Fibroblast of lung (primary cell): ENCODE measurements at regions not wholly inside any gene's neighbourhood (a gene's known extent, or its start where the extent isn't known, plus 50 kb on each side); places are given as distances from the start of the nearest gene placed in this dataset.

Source experiments
- DNase-seq, 2 donors: peaks; one replicate each; pipeline versions ENCODE4 v3.0.0 to v3.0.0-alpha.2; 2010; ENCODE audit warnings: low read depth in 2 of 2
- H2AFZ ChIP-seq: 2 replicates; pipeline ENCODE4 v1.5.1; 2012; ENCODE audit warnings: low read length, control low read depth, inconsistent platforms
- H3K27ac ChIP-seq: 2 replicates; pipeline ENCODE4 v1.5.1; 2011; ENCODE audit warnings: low read length, control low read depth; ENCODE audit not compliant: insufficient read depth
- H3K27me3 ChIP-seq: 2 replicates; pipeline ENCODE4 v1.5.1; 2011; ENCODE audit warnings: mild to moderate bottlenecking, low read length; ENCODE audit not compliant: control insufficient read depth, insufficient read depth
- H3K36me3 ChIP-seq: 2 replicates; pipeline ENCODE4 v1.5.1; 2011; ENCODE audit warnings: low read length; ENCODE audit not compliant: control insufficient read depth, insufficient read depth
- H3K4me1 ChIP-seq: 2 replicates; pipeline ENCODE4 v1.5.1; 2011; ENCODE audit warnings: low read length; ENCODE audit not compliant: control insufficient read depth, insufficient read depth; ENCODE audit errors: extremely low read depth
- H3K4me2 ChIP-seq: 2 replicates; pipeline ENCODE4 v1.5.1; 2011; ENCODE audit warnings: low read length, control low read depth; ENCODE audit not compliant: insufficient read depth; ENCODE audit errors: extremely low read depth
- H3K4me3 ChIP-seq, 4 experiments: fragments of 200-600 bp in 1 of 4; sonication (generic) in 1 of 4; replicated peaks in 1 of 4; 2 replicates each; pipeline ENCODE4 v1.5.1; 2011 to 2016; ENCODE audit warnings: low read length in 4 of 4, low read depth in 3 of 4, mild to moderate bottlenecking in 3 of 4, control low read depth in 2 of 4, inconsistent platforms in 1 of 4, mixed read lengths in 1 of 4; ENCODE audit not compliant: insufficient read depth in 1 of 4; ENCODE audit errors: control extremely low read depth in 1 of 4
- H3K79me2 ChIP-seq: 2 replicates; pipeline ENCODE4 v1.5.1; 2012; ENCODE audit warnings: mild to moderate bottlenecking, low read length, inconsistent platforms; ENCODE audit not compliant: control insufficient read depth, insufficient read depth
- H3K9ac ChIP-seq: 2 replicates; pipeline ENCODE4 v1.5.1; 2011; ENCODE audit warnings: mild to moderate bottlenecking, low read length, control low read depth; ENCODE audit not compliant: insufficient read depth
- H3K9me3 ChIP-seq: 2 replicates; pipeline ENCODE4 v1.5.1; 2012; ENCODE audit warnings: low read depth, low read length; ENCODE audit not compliant: control insufficient read depth, insufficient read depth
- H4K20me1 ChIP-seq: 2 replicates; pipeline ENCODE4 v1.5.1; 2011; ENCODE audit warnings: low read length; ENCODE audit not compliant: control insufficient read depth, insufficient read depth; ENCODE audit errors: extremely low read depth
- EZH2 ChIP-seq: IDR thresholded peaks from 2 replicates; pipeline ENCODE4 v1.5.1; 2012; ENCODE audit warnings: low read length, control low read depth, mild to moderate bottlenecking; ENCODE audit errors: missing control alignments
- TF ChIP-seq, protein P1 (sequence below), 2 donors: IDR thresholded peaks in 1 of 2; conservative IDR thresholded peaks in 1 of 2; 1 replicate in 1 of 2; 2 replicates in 1 of 2; pipeline ENCODE4 v1.5.1; 2011 to 2012; ENCODE audit warnings: low read length in 2 of 2, control low read depth in 1 of 2, inconsistent platforms in 1 of 2, low read depth in 1 of 2, mild to moderate bottlenecking in 1 of 2

DNA sequence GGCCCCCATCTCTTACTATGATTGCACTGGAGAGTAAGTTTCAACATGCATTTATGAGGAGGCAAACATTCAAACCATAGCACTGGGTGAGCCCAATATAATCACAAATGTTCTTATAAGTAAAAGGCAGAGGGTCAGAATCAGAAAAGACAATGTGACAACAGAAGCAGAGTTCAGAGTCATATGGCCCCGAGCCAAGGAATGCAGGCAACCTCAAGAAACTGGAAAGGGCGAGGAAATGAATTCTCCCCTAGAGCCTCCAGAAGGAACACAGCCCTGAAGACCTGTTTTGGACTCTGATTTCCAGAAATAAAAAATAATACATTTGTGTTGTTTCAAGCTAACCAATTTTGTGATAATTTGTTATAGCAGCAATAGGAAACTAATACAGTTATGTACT, 81.3 kb upstream of the ABI3BP start:
- Histone ChIP-seq H3K79me2 (no peaks in the 10 kb centered on the region), H3K27me3 (no peaks in the 10 kb centered on the region), H3K4me3 (no peak overlapping the region), H3K36me3 (no peaks in the 10 kb centered on the region), H3K9ac (no peak overlapping the region), H4K20me1 (no peaks in the 10 kb centered on the region), H3K9me3 (no peaks in the 10 kb centered on the region), H2AFZ (no peak overlapping the region), H3K4me2 (no peak overlapping the region), H3K4me1 (peaks cover 6% of the 10 kb centered on the region), H3K27ac (no peak overlapping the region)
- DNase-seq, result no peak
- TF ChIP-seq, protein P1, sequence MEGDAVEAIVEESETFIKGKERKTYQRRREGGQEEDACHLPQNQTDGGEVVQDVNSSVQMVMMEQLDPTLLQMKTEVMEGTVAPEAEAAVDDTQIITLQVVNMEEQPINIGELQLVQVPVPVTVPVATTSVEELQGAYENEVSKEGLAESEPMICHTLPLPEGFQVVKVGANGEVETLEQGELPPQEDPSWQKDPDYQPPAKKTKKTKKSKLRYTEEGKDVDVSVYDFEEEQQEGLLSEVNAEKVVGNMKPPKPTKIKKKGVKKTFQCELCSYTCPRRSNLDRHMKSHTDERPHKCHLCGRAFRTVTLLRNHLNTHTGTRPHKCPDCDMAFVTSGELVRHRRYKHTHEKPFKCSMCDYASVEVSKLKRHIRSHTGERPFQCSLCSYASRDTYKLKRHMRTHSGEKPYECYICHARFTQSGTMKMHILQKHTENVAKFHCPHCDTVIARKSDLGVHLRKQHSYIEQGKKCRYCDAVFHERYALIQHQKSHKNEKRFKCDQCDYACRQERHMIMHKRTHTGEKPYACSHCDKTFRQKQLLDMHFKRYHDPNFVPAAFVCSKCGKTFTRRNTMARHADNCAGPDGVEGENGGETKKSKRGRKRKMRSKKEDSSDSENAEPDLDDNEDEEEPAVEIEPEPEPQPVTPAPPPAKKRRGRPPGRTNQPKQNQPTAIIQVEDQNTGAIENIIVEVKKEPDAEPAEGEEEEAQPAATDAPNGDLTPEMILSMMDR (conservative IDR thresholded peaks at IDR 0.05 in 1 of 2, IDR thresholded peaks at IDR 0.05 in 1 of 2; ENCODE audit: low read depth in 1 of 2, low read length in 2 of 2), result no peak
- TF ChIP-seq EZH2, result no peak

DNA sequence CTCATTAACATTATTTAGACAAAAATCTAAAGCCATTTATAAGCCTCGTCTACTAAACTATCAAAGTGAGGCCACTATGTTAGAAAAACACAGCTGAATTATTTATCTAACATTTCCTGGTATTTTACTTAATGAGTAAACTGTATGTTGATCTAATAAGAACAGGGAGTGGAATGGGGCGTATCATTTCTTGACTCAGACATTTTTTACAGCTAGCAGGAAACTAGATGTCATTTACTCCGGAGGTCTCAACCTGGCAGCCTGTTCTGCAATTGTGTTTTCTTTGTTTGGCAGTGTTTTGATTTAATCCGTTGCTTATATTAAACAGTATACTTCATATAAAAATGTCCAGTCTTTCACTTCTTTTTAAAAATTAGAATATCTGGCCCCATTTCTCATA, 79.1 kb upstream of the ABI3BP start:
- Histone ChIP-seq H3K9ac (no peak overlapping the region), H4K20me1 (no peaks in the 10 kb centered on the region), H3K79me2 (no peaks in the 10 kb centered on the region), H2AFZ (peak overlapping the region; percentile 11), H3K27ac (no peak overlapping the region), H3K36me3 (no peaks in the 10 kb centered on the region), H3K4me2 (peak overlapping the region; percentile 36), H3K9me3 (no peaks in the 10 kb centered on the region), H3K4me1 (peaks cover 6% of the 10 kb centered on the region), H3K4me3 (no peak overlapping the region), H3K27me3 (no peaks in the 10 kb centered on the region)
- no peak for TF ChIP-seq EZH2
- TF ChIP-seq, protein P1 (conservative IDR thresholded peaks at IDR 0.05 in 1 of 2, IDR thresholded peaks at IDR 0.05 in 1 of 2; ENCODE audit: low read depth in 1 of 2, low read length in 2 of 2), result no peak
- peak in 1 of 2 donors; percentile 48 for DNase-seq

DNA sequence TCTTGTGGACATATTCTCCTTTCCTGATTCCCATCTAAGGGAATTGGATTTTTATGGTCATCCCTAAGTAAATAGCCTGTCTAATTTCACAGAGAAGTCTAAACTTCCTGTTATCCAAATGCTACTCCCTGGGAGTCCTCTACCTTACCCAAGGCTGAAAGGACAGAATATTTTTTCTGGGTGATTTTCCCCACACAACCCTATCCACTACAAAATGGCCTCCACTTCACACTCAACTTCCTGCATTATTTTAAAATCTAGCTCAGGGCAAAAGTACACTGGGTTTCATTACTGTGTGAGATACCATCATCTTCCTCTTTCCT, 77.5 kb upstream of the ABI3BP start:
- Histone ChIP-seq H3K4me2 (no peak overlapping the region), H3K4me3 (no peak overlapping the region), H4K20me1 (no peaks in the 10 kb centered on the region), H2AFZ (no peak overlapping the region), H3K4me1 (peaks cover 12% of the 10 kb centered on the region), H3K27ac (no peak overlapping the region), H3K79me2 (no peaks in the 10 kb centered on the region), H3K36me3 (no peaks in the 10 kb centered on the region), H3K9me3 (no peaks in the 10 kb centered on the region), H3K9ac (no peak overlapping the region), H3K27me3 (no peaks in the 10 kb centered on the region)
- TF ChIP-seq, protein P1 (conservative IDR thresholded peaks at IDR 0.05 in 1 of 2, IDR thresholded peaks at IDR 0.05 in 1 of 2; ENCODE audit: low read depth in 1 of 2, low read length in 2 of 2), result no peak
- no peak for TF ChIP-seq EZH2
- DNase-seq, result no peak
